Mesenchymal stem cell (in vitro differentiated cells and primary cell): ENCODE measurements at regions not wholly inside any gene's neighbourhood (a gene's known extent, or its start where the extent isn't known, plus 50 kb on each side); places are given as distances from the start of the nearest gene placed in this dataset.

Source experiments
- DNase-seq: peaks from one replicate; pipeline ENCODE4 v3.0.0-alpha.2; 2013
- H2AFZ ChIP-seq: one replicate; pipeline ENCODE4 v1.6.1; 2013; ENCODE audit warnings: low read depth, mild to moderate bottlenecking, control low read depth, inconsistent platforms, low read length, moderate library complexity
- H2AK5ac ChIP-seq: 2 replicates; pipeline ENCODE4 v1.6.1; 2013; ENCODE audit warnings: low read length, moderate library complexity, mild to moderate bottlenecking, inconsistent platforms; ENCODE audit not compliant: severe bottlenecking
- H2BK120ac ChIP-seq: one replicate; pipeline ENCODE4 v1.6.1; 2013; ENCODE audit warnings: low read depth, mild to moderate bottlenecking, inconsistent platforms, low read length, moderate library complexity
- H2BK12ac ChIP-seq, 2 experiments: one replicate each; pipeline ENCODE4 v1.6.1; 2013; ENCODE audit warnings: inconsistent platforms in 2 of 2, low read length in 2 of 2, mild to moderate bottlenecking in 2 of 2, moderate library complexity in 2 of 2, control low read depth in 1 of 2
- H2BK15ac ChIP-seq: one replicate; pipeline ENCODE4 v1.6.1; 2013; ENCODE audit warnings: mild to moderate bottlenecking, low read depth, inconsistent platforms; ENCODE audit not compliant: poor library complexity, severe bottlenecking
- H2BK5ac ChIP-seq: 2 replicates; pipeline ENCODE4 v1.6.1; 2013; ENCODE audit warnings: low read depth, mild to moderate bottlenecking, low read length, control low read depth, inconsistent platforms; ENCODE audit not compliant: poor library complexity, severe bottlenecking
- H3K14ac ChIP-seq, 2 experiments: one replicate each; pipeline ENCODE4 v1.6.1; 2013; ENCODE audit warnings: inconsistent platforms in 2 of 2, low read length in 2 of 2, control low read depth in 1 of 2, mild to moderate bottlenecking in 1 of 2, moderate library complexity in 1 of 2
- H3K18ac ChIP-seq, 2 experiments: one replicate each; pipeline ENCODE4 v1.6.1; 2013; ENCODE audit warnings: inconsistent platforms in 2 of 2, low read length in 2 of 2, control low read depth in 1 of 2, low read depth in 1 of 2, mild to moderate bottlenecking in 1 of 2
- H3K23ac ChIP-seq, 2 experiments: one replicate each; pipeline ENCODE4 v1.6.1; 2013; ENCODE audit warnings: inconsistent platforms in 2 of 2, low read length in 2 of 2, mild to moderate bottlenecking in 2 of 2, moderate library complexity in 2 of 2, control low read depth in 1 of 2
- H3K27ac ChIP-seq: 2 replicates; pipeline ENCODE4 v1.5.1; 2013; ENCODE audit warnings: mild to moderate bottlenecking, moderate library complexity, low read length, control low read depth, inconsistent platforms; ENCODE audit not compliant: poor library complexity, severe bottlenecking
- H3K27me3 ChIP-seq, 2 experiments: 2 replicates each; pipeline versions ENCODE4 v1.6.1 to v1.7.0; 2013; ENCODE audit warnings: low read length in 2 of 2, mild to moderate bottlenecking in 2 of 2, moderate library complexity in 2 of 2, control low read depth in 1 of 2, inconsistent platforms in 1 of 2; ENCODE audit not compliant: control insufficient read depth in 1 of 2, insufficient read depth in 1 of 2
- H3K36me3 ChIP-seq, 2 experiments: 2 replicates each; pipeline versions ENCODE4 v1.6.1 to v1.7.0; 2013; ENCODE audit warnings: low read length in 2 of 2, control low read depth in 1 of 2, inconsistent platforms in 1 of 2, low read depth in 1 of 2, mild to moderate bottlenecking in 1 of 2; ENCODE audit not compliant: insufficient read depth in 2 of 2, control insufficient read depth in 1 of 2
- H3K4ac ChIP-seq, 2 experiments: one replicate each; pipeline ENCODE4 v1.6.1; 2013; ENCODE audit warnings: inconsistent platforms in 2 of 2, low read length in 2 of 2, mild to moderate bottlenecking in 2 of 2, moderate library complexity in 2 of 2, control low read depth in 1 of 2, low read depth in 1 of 2
- H3K4me1 ChIP-seq: 2 replicates; pipeline ENCODE4 v1.6.1; 2013; ENCODE audit warnings: low read depth, low read length, control low read depth; ENCODE audit not compliant: control insufficient read depth, insufficient read depth
- H3K4me2 ChIP-seq: 2 replicates; pipeline ENCODE4 v1.6.1; 2013; ENCODE audit warnings: low read length, mild to moderate bottlenecking, inconsistent platforms; ENCODE audit not compliant: poor library complexity, severe bottlenecking
- H3K4me3 ChIP-seq, 2 experiments: 2 replicates each; pipeline versions ENCODE4 v1.5.1 to v1.7.0; 2013; ENCODE audit warnings: low read length in 2 of 2, mild to moderate bottlenecking in 2 of 2, control low read depth in 1 of 2, low read depth in 1 of 2; ENCODE audit not compliant: insufficient read depth in 1 of 2
- H3K79me1 ChIP-seq: replicated peaks from 2 replicates; pipeline ENCODE4 v1.6.1; 2013; ENCODE audit warnings: mild to moderate bottlenecking, control low read depth, low read length, inconsistent platforms; ENCODE audit not compliant: poor library complexity, severe bottlenecking
- H3K9ac ChIP-seq: 2 replicates; pipeline ENCODE4 v1.7.0; 2013; ENCODE audit warnings: mild to moderate bottlenecking, low read length, moderate library complexity
- H3K9me3 ChIP-seq: 2 replicates; pipeline ENCODE4 v1.7.0; 2013; ENCODE audit warnings: mild to moderate bottlenecking, low read length; ENCODE audit not compliant: control insufficient read depth
- H4K8ac ChIP-seq: one replicate; pipeline ENCODE4 v1.6.1; 2013; ENCODE audit warnings: inconsistent platforms, mild to moderate bottlenecking, low read length, moderate library complexity
- H4K91ac ChIP-seq: one replicate; pipeline ENCODE4 v1.6.1; 2013; ENCODE audit warnings: mild to moderate bottlenecking, low read length, inconsistent platforms
- WGBS: methylation state at CpG from one replicate; pipeline ENCODE4 v1.1.7; 2013; ENCODE audit warnings: mixed read lengths; 5-methylcytosine and 5-hydroxymethylcytosine counted together

DNA sequence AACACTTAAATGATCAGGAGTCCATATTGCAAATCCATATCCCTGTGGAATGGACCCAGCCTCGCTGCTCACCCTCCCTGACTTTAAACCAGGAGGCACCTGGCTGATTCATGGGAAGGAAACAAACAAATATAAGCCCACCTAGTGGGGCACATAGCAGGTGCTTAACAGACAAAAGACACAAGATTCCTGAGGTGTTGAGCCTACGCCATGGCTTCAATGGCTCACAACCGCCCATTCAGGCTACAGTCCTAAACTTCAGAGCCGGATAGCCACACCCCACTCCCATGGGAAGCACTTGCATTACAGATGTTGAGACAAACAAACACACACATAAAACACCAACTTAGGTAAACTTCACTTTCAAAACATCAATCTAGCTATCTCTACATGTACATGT lies 359.9 kb downstream of the ICE1 start:
- no peaks in the 10 kb centered on the region for H3K4me1 ChIP-seq
- H3K23ac ChIP-seq = no peak overlapping the region
- no peak overlapping the region for H3K4ac ChIP-seq
- H3K79me1 ChIP-seq = no peaks in the 10 kb centered on the region
- no peak overlapping the region for H4K91ac ChIP-seq
- H2BK5ac ChIP-seq = no peak overlapping the region
- H3K9me3 ChIP-seq = no peaks in the 10 kb centered on the region
- no peak overlapping the region for H2BK12ac ChIP-seq
- H3K18ac ChIP-seq = no peak overlapping the region
- WGBS = 75% methylated on average over 4 of the region's 4 CpGs
- DNase-seq = no peak
- H3K4me2 ChIP-seq = no peak overlapping the region
- H2BK120ac ChIP-seq = no peak overlapping the region
- no peak overlapping the region for H2AK5ac ChIP-seq
- H3K4me3 ChIP-seq = no peak overlapping the region
- no peak overlapping the region for H3K14ac ChIP-seq
- no peak overlapping the region for H2AFZ ChIP-seq
- H3K36me3 ChIP-seq = no peaks in the 10 kb centered on the region
- no peak overlapping the region for H2BK15ac ChIP-seq
- no peak overlapping the region for H3K9ac ChIP-seq
- H4K8ac ChIP-seq = no peak overlapping the region
- H3K27ac ChIP-seq = no peak overlapping the region
- no peaks in the 10 kb centered on the region for H3K27me3 ChIP-seq

GRCh38 chr5:5781335-5781734 lies 358.9 kb downstream of the ICE1 start:
- Histone ChIP-seq H2AFZ (no peak overlapping the region), H3K36me3 (no peaks in the 10 kb centered on the region), H2BK15ac (no peak overlapping the region), H3K9me3 (no peaks in the 10 kb centered on the region), H4K8ac (no peak overlapping the region), H3K27me3 (no peaks in the 10 kb centered on the region), H4K91ac (no peak overlapping the region), H3K14ac (no peak overlapping the region), H3K23ac (no peak overlapping the region), H3K27ac (no peak overlapping the region), H3K9ac (no peak overlapping the region), H2AK5ac (no peak overlapping the region), H3K4me3 (no peak overlapping the region), H3K4me2 (no peak overlapping the region), H2BK12ac (no peak overlapping the region), H3K4me1 (no peaks in the 10 kb centered on the region), H3K79me1 (no peaks in the 10 kb centered on the region), H2BK5ac (no peak overlapping the region), H3K18ac (no peak overlapping the region), H2BK120ac (no peak overlapping the region), H3K4ac (no peak overlapping the region)
- 88% methylated on average over 3 of the region's 3 CpGs for WGBS
- DNase-seq = no peak

DNA sequence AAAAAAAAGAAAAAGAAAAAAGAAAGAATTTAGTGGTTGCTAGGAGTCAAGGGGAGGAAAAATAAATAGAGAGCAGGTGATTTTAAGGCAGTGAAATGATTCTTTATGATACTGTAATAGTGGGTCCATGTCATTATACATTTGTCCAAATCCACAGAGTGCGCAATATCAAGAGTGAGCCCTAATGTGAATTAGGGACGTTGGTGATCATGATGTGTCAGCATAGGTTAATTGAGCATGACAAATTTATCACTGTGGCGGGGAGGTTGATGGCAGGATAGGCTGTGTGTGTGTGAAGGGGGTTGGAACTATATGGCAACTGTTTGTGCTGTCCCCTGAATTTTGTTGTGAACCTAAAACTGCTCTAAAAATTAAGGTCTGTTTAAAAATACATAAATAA lies 357.8 kb downstream of the ICE1 start:
- no peak overlapping the region for H4K91ac ChIP-seq
- H3K27ac ChIP-seq = no peak overlapping the region
- no peaks in the 10 kb centered on the region for H3K27me3 ChIP-seq
- H3K18ac ChIP-seq = no peak overlapping the region
- no peaks in the 10 kb centered on the region for H3K36me3 ChIP-seq
- 74% methylated on average over 3 of the region's 3 CpGs for WGBS
- no peak overlapping the region for H3K23ac ChIP-seq
- H2BK15ac ChIP-seq = no peak overlapping the region
- no peak for DNase-seq
- no peak overlapping the region for H3K4me2 ChIP-seq
- H2BK120ac ChIP-seq = no peak overlapping the region
- no peak overlapping the region for H3K14ac ChIP-seq
- H2AFZ ChIP-seq = no peak overlapping the region
- no peaks in the 10 kb centered on the region for H3K9me3 ChIP-seq
- no peaks in the 10 kb centered on the region for H3K4me1 ChIP-seq
- no peak overlapping the region for H3K4me3 ChIP-seq
- no peak overlapping the region for H2AK5ac ChIP-seq
- no peak overlapping the region for H2BK5ac ChIP-seq
- H4K8ac ChIP-seq = no peak overlapping the region
- H3K79me1 ChIP-seq = no peaks in the 10 kb centered on the region
- no peak overlapping the region for H2BK12ac ChIP-seq
- H3K4ac ChIP-seq = no peak overlapping the region
- H3K9ac ChIP-seq = no peak overlapping the region

- Histone ChIP-seq H2BK120ac (no peak overlapping the region), H3K27ac (no peak overlapping the region), H2BK5ac (no peak overlapping the region), H3K4me1 (no peaks in the 10 kb centered on the region), H3K4me3 (no peak overlapping the region), H2BK12ac (no peak overlapping the region), H3K14ac (no peak overlapping the region), H3K9me3 (no peaks in the 10 kb centered on the region), H2AK5ac (no peak overlapping the region), H3K79me1 (no peaks in the 10 kb centered on the region), H4K91ac (no peak overlapping the region), H3K18ac (no peak overlapping the region), H3K4me2 (no peak overlapping the region), H3K4ac (no peak overlapping the region), H3K36me3 (no peaks in the 10 kb centered on the region), H2AFZ (no peak overlapping the region), H2BK15ac (no peak overlapping the region), H3K23ac (no peak overlapping the region), H3K27me3 (no peaks in the 10 kb centered on the region), H4K8ac (no peak overlapping the region), H3K9ac (no peak overlapping the region)
- no CpG with 5 or more reads among the region's 2 CpGs for WGBS
- DNase-seq = no peak
These were observed 354.5 kb downstream of the ICE1 start for GRCh38 chr5:5777013-5777412.
